ENCODE measurements at regions not wholly inside any gene's neighbourhood (a gene's known extent, or its start where the extent isn't known, plus 50 kb on each side); places are given as distances from the start of the nearest gene placed in this dataset.

- no peaks in the 10 kb centered on the region for H3K27me3 ChIP-seq (replicated peaks in 1 of 7)
- TF ChIP-seq POLR2AphosphoS5 (IDR thresholded peaks at IDR 0.05) (no peak), POLR2A (IDR thresholded peaks at IDR 0.05) (no peak), CTCF (IDR thresholded peaks at IDR 0.05 in 8 of 11, conservative IDR thresholded peaks at IDR 0.05 in 3 of 11) (no peak)
- H3K9me3 ChIP-seq, result peaks cover 0 to 17% (median 2%) of the 10 kb centered on the region in 8 donors
- no peak overlapping the region for H3K27ac ChIP-seq
- no peaks in the 10 kb centered on the region for H3K36me3 ChIP-seq
- 66 to 84% (median 72%) methylated on average over 2 of the region's 2 CpGs for WGBS, 5 donors
- no peak overlapping the region for H3K4me3 ChIP-seq
- H3K4me1 ChIP-seq, result no peaks in the 10 kb centered on the region
- no peak for DNase-seq
- intact Hi-C loops (cut with DNase I; ENCODE audit: low total_unique reads), result no loop called here
Measured at GRCh38 chr13:68759617-68760016, 1348.0 kb upstream of the ATXN8OS start.

- intact Hi-C loops (cut with DNase I; ENCODE audit: low total_unique reads), result no loop called here
- Histone ChIP-seq H3K4me1 (no peaks in the 10 kb centered on the region), H3K36me3 (no peaks in the 10 kb centered on the region), H3K27ac (no peak overlapping the region), H3K4me3 (no peak overlapping the region), H3K27me3 (replicated peaks in 1 of 7) (no peaks in the 10 kb centered on the region), H3K9me3 (peaks cover 0 to 7% (median 0%) of the 10 kb centered on the region in 8 donors)
- no peak for DNase-seq
- no peak for TF ChIP-seq CTCF (IDR thresholded peaks at IDR 0.05 in 8 of 11, conservative IDR thresholded peaks at IDR 0.05 in 3 of 11)
- no peak for TF ChIP-seq POLR2A (IDR thresholded peaks at IDR 0.05)
- no peak for TF ChIP-seq POLR2AphosphoS5 (IDR thresholded peaks at IDR 0.05)
Measured at GRCh38 chr13:68749796-68750195, 1357.8 kb upstream of the ATXN8OS start.

GRCh38 chr13:68748038-68748437 lies 1359.6 kb upstream of the ATXN8OS start:
- Histone ChIP-seq H3K27me3 (replicated peaks in 1 of 7) (no peaks in the 10 kb centered on the region), H3K4me1 (no peaks in the 10 kb centered on the region), H3K36me3 (no peaks in the 10 kb centered on the region), H3K9me3 (peaks cover 0 to 5% (median 0%) of the 10 kb centered on the region in 8 donors), H3K27ac (no peak overlapping the region), H3K4me3 (no peak overlapping the region)
- 80 to 90% (median 82%) methylated on average over 5 of the region's 5 CpGs for WGBS, 5 donors
- TF ChIP-seq POLR2A (IDR thresholded peaks at IDR 0.05), result no peak
- no peak for TF ChIP-seq POLR2AphosphoS5 (IDR thresholded peaks at IDR 0.05)
- no peak for TF ChIP-seq CTCF (IDR thresholded peaks at IDR 0.05 in 8 of 11, conservative IDR thresholded peaks at IDR 0.05 in 3 of 11)
- intact Hi-C loops (cut with DNase I; ENCODE audit: low total_unique reads), result no loop called here
- DNase-seq, result no peak

- Histone ChIP-seq H3K4me1 (no peaks in the 10 kb centered on the region), H3K4me3 (no peak overlapping the region), H3K9me3 (no peaks in the 10 kb centered on the region), H3K36me3 (no peaks in the 10 kb centered on the region), H3K27ac (no peak overlapping the region), H3K27me3 (replicated peaks in 1 of 7) (no peaks in the 10 kb centered on the region)
- 73 to 89% (median 79%) methylated on average over 1 of the region's 1 CpG for WGBS, 5 donors
- no peak for DNase-seq
- no peak for TF ChIP-seq POLR2A (IDR thresholded peaks at IDR 0.05)
- no peak for TF ChIP-seq POLR2AphosphoS5 (IDR thresholded peaks at IDR 0.05)
- TF ChIP-seq CTCF (IDR thresholded peaks at IDR 0.05 in 8 of 11, conservative IDR thresholded peaks at IDR 0.05 in 3 of 11), result no peak
- intact Hi-C loops (cut with DNase I; ENCODE audit: low total_unique reads), result no loop called here
Measured at GRCh38 chr13:68745502-68745901, 1362.1 kb upstream of the ATXN8OS start.

All from spleen (tissue), 11 donors.